IMR-90 (cell line): ENCODE measurements at regions not wholly inside any gene's neighbourhood (a gene's known extent, or its start where the extent isn't known, plus 50 kb on each side); places are given as distances from the start of the nearest gene placed in this dataset.

Source experiments
- ATAC-seq: fragments of 200-7000 bp; cut with Tn5 transposase; 2 replicates; pipeline ENCODE4 v1.9.1; 2020; ENCODE audit warnings: low read depth, mild to moderate bottlenecking, moderate library complexity
- BruUV-seq: library from RNA; stranded (reverse); fragments of 400-500 nt; replicated peaks from 2 replicates; lab custom pipeline; 2021; lab: Mats Ljungman, UMichigan
- CTCF ChIA-PET: fragments of 300-600 bp; formaldehyde crosslinking; extraction: SDS; loops from one replicate; lab custom pipeline; 2021; ENCODE audit warnings: antibody characterized with exemption; lab: Yijun Ruan, JAX
- POLR2A ChIA-PET: fragments of 300-600 bp; sonication (Branson Sonifier 250); formaldehyde crosslinking; loops from one replicate; lab custom pipeline; 2022; ENCODE audit warnings: antibody characterized with exemption; ENCODE audit not compliant: unreplicated experiment; lab: Charles Lee
- DNase-seq: peaks from one replicate; pipeline ENCODE4 v3.0.0; 2013
- H2AFZ ChIP-seq: replicated peaks from 2 replicates; pipeline ENCODE3; 2013; ENCODE audit warnings: low read length, mild to moderate bottlenecking; ENCODE audit not compliant: poor library complexity
- H2AK5ac ChIP-seq: 2 replicates; pipeline ENCODE4 v1.6.1; 2013; ENCODE audit warnings: low read depth, low read length, inconsistent platforms
- H2AK9ac ChIP-seq: replicated peaks from 2 replicates; pipeline ENCODE3; 2013; ENCODE audit warnings: mild to moderate bottlenecking, low read depth, low read length, moderate library complexity; ENCODE audit not compliant: poor library complexity
- H2BK120ac ChIP-seq: 2 replicates; pipeline ENCODE4 v1.6.1; 2013; ENCODE audit warnings: low read depth, low read length, inconsistent platforms
- H2BK15ac ChIP-seq: 3 replicates; pipeline ENCODE4 v1.6.1; 2013; ENCODE audit warnings: low read depth, low read length, inconsistent platforms
- H2BK20ac ChIP-seq: 2 replicates; pipeline ENCODE4 v1.6.1; 2013; ENCODE audit warnings: low read depth, mild to moderate bottlenecking, inconsistent platforms, low read length, moderate library complexity
- H2BK5ac ChIP-seq: 2 replicates; pipeline ENCODE4 v1.6.1; 2013; ENCODE audit warnings: mild to moderate bottlenecking, low read depth, low read length, inconsistent platforms; ENCODE audit not compliant: poor library complexity, severe bottlenecking
- H3K14ac ChIP-seq: replicated peaks from 2 replicates; pipeline ENCODE4 v1.6.1; 2013; ENCODE audit warnings: low read depth, low read length, inconsistent platforms
- H3K18ac ChIP-seq: 2 replicates; pipeline ENCODE4 v1.6.1; 2013; ENCODE audit warnings: low read depth, low read length, control low read depth
- H3K23ac ChIP-seq: 2 replicates; pipeline ENCODE4 v1.6.1; 2013; ENCODE audit warnings: low read depth, low read length, inconsistent platforms
- H3K27ac ChIP-seq: 2 replicates; pipeline ENCODE4 v1.5.1; 2013; ENCODE audit warnings: mild to moderate bottlenecking, control low read depth, low read length; ENCODE audit not compliant: insufficient read depth
- H3K27me3 ChIP-seq: 2 replicates; pipeline ENCODE4 v1.6.1; 2013; ENCODE audit warnings: low read length; ENCODE audit not compliant: control insufficient read depth, insufficient read depth
- H3K36me3 ChIP-seq: 2 replicates; pipeline ENCODE4 v1.6.1; 2013; ENCODE audit warnings: low read length, mixed read lengths; ENCODE audit not compliant: control insufficient read depth, insufficient read depth
- H3K4ac ChIP-seq: 2 replicates; pipeline ENCODE4 v1.6.1; 2013; ENCODE audit warnings: low read depth, low read length, inconsistent platforms
- H3K4me1 ChIP-seq: 2 replicates; pipeline ENCODE4 v1.6.1; 2013; ENCODE audit warnings: low read length, mixed read lengths; ENCODE audit not compliant: control insufficient read depth, insufficient read depth
- H3K4me2 ChIP-seq: 2 replicates; pipeline ENCODE4 v1.6.1; 2013; ENCODE audit warnings: low read depth, mild to moderate bottlenecking, control low read depth, low read length, moderate library complexity
- H3K4me3 ChIP-seq: 2 replicates; pipeline ENCODE4 v1.5.1; 2013; ENCODE audit warnings: low read depth, mild to moderate bottlenecking, control low read depth, low read length, moderate library complexity; ENCODE audit not compliant: insufficient read depth
- H3K56ac ChIP-seq: 2 replicates; pipeline ENCODE4 v1.6.1; 2013; ENCODE audit warnings: low read length, inconsistent platforms; ENCODE audit not compliant: insufficient read depth; ENCODE audit errors: extremely low read depth
- H3K79me1 ChIP-seq, 2 experiments: 2 replicates each; pipeline ENCODE4 v1.6.1; 2013; ENCODE audit warnings: low read length in 2 of 2, inconsistent platforms in 1 of 2, low read depth in 1 of 2
- H3K9ac ChIP-seq: 2 replicates; pipeline ENCODE4 v1.6.1; 2013; ENCODE audit warnings: low read depth, low read length, control low read depth
- H3K9me1 ChIP-seq: 2 replicates; pipeline ENCODE4 v1.6.1; 2013; ENCODE audit warnings: low read length, inconsistent platforms; ENCODE audit not compliant: insufficient read depth
- H3K9me3 ChIP-seq: 2 replicates; pipeline ENCODE4 v1.6.1; 2013; ENCODE audit warnings: low read length; ENCODE audit not compliant: control insufficient read depth, insufficient read depth
- H4K20me1 ChIP-seq: 2 replicates; pipeline ENCODE4 v1.6.1; 2013; ENCODE audit warnings: low read length, inconsistent platforms; ENCODE audit not compliant: insufficient read depth
- H4K5ac ChIP-seq: 2 replicates; pipeline ENCODE4 v1.6.1; 2013; ENCODE audit warnings: mild to moderate bottlenecking, low read depth, low read length, control low read depth
- H4K8ac ChIP-seq, 2 experiments: 2 replicates each; pipeline ENCODE4 v1.6.1; 2013; ENCODE audit warnings: low read depth in 2 of 2, low read length in 2 of 2, control low read depth in 1 of 2, inconsistent platforms in 1 of 2
- H4K91ac ChIP-seq: 2 replicates; pipeline ENCODE4 v1.6.1; 2013; ENCODE audit warnings: low read depth, low read length, inconsistent platforms; ENCODE audit not compliant: insufficient read depth
- CEBPB ChIP-seq: IDR thresholded peaks from 2 replicates; pipeline ENCODE4 v1.6.1; 2012; ENCODE audit warnings: low read depth, low read length, improper control_type of control experiment
- USF2 ChIP-seq: fragments of 150-350 bp; IDR thresholded peaks from 2 replicates; pipeline ENCODE4 v1.6.1; 2017; ENCODE audit warnings: mild to moderate bottlenecking, antibody characterized with exemption, low read length, low read depth
- dilution Hi-C: fragments of 300-500 bp; cut with HindIII; formaldehyde crosslinking; loops from one replicate; pipeline ENCODE4 v1.14.3; 2018; ENCODE audit warnings: low sequenced_read_pairs; ENCODE audit not compliant: unreplicated experiment
- in situ Hi-C: fragments of 300-500 bp; cut with MboI; formaldehyde crosslinking; loops from 3 replicates; pipeline ENCODE4 v1.14.3; 2019; ENCODE audit warnings: low sequenced_read_pairs, inconsistent platforms, mixed read lengths
- intact Hi-C: fragments of 100-400 bp; cut with micrococcal nuclease; formaldehyde crosslinking; loops from 2 replicates; pipeline ENCODE4 v1.10.0; 2022

- H2BK20ac ChIP-seq, result no peak overlapping the region
- POLR2A ChIA-PET, result no interaction called here
- H3K18ac ChIP-seq, result no peak overlapping the region
- no peak overlapping the region for H3K9ac ChIP-seq
- H3K4me2 ChIP-seq, result no peak overlapping the region
- ATAC-seq (no peak), DNase-seq (peak; percentile 65)
- H3K4me3 ChIP-seq, result no peak overlapping the region
- H2BK5ac ChIP-seq, result peak overlapping the region; percentile 61
- intact Hi-C loops, result loop anchor here (10.0 kb wide), 1 partner anchor 271 kb away; no protein-coding TSS in a partner anchor
- CTCF ChIA-PET, result no interaction called here
- no peak overlapping the region for H2AK5ac ChIP-seq
- peak overlapping the region; percentile 20; the same call in 1 of the 2 replicates for H4K91ac ChIP-seq
- no peak overlapping the region for H3K27ac ChIP-seq
- no TSS peak for BruUV-seq
- TF ChIP-seq CEBPB (peak; percentile 45; the same call in 1 of the 2 replicates), USF2 (no peak)
- no peaks in the 10 kb centered on the region for H4K20me1 ChIP-seq
- H4K5ac ChIP-seq, result no peak overlapping the region
- H2BK15ac ChIP-seq, result peak overlapping the region; percentile 81; the same call in 1 of the 3 replicates
- H2AFZ ChIP-seq, result no peak overlapping the region
- no peaks in the 10 kb centered on the region for H3K27me3 ChIP-seq
- peaks cover 5% of the 10 kb centered on the region for H3K9me1 ChIP-seq
- 0 out of 4 replicates have a peak overlapping the region, but pooled peaks of 1 of the 2 experiments have one; percentile 11 for H4K8ac ChIP-seq
- no peak overlapping the region; the same call in 1 of the 2 replicates for H3K14ac ChIP-seq
- H3K36me3 ChIP-seq, result no peaks in the 10 kb centered on the region
- no peak overlapping the region for H3K56ac ChIP-seq
- H3K9me3 ChIP-seq, result no peaks in the 10 kb centered on the region
- no peaks in the 10 kb centered on the region for H3K79me1 ChIP-seq
- in situ Hi-C loops, result no loop called here
- H2AK9ac ChIP-seq, result no peak overlapping the region
- H3K4ac ChIP-seq, result no peak overlapping the region
- no peak overlapping the region for H3K23ac ChIP-seq
- dilution Hi-C loops, result no loop called here
- peak overlapping the region; percentile 88; the same call in 1 of the 2 replicates for H2BK120ac ChIP-seq
- H3K4me1 ChIP-seq, result peaks cover 12% of the 10 kb centered on the region
Observed at GRCh38 chr9:82334286-82334685, 345.7 kb downstream of the SPATA31D1 start.
